ENCODE measurements at regions not wholly inside any gene's neighbourhood (a gene's known extent, or its start where the extent isn't known, plus 50 kb on each side); places are given as distances from the start of the nearest gene placed in this dataset.
A peak's percentile ranks its signal among the peaks of the same experiment; 100 is the strongest.

GRCh38 chr3:152122851-152123250, 145.9 kb upstream of the MBNL1 start:
- no peak for ATAC-seq
- TF ChIP-seq PATZ1 (CRISPR knock-in tag; IDR thresholded peaks at IDR 0.05; ENCODE audit: borderline replicate concordance) (no peak), TCF4 (CRISPR knock-in tag; IDR thresholded peaks at IDR 0.05; ENCODE audit: borderline replicate concordance) (no peak), GLIS3 (CRISPR knock-in tag; IDR thresholded peaks at IDR 0.05) (no peak), ESRRG (CRISPR knock-in tag; IDR thresholded peaks at IDR 0.05) (no peak), CREB5 (CRISPR knock-in tag; IDR thresholded peaks at IDR 0.05; ENCODE audit: low read depth) (no peak)

- no peak for TF ChIP-seq RARB (CRISPR knock-in tag; IDR thresholded peaks at IDR 0.05)
- TF ChIP-seq ARNTL (CRISPR knock-in tag; IDR thresholded peaks at IDR 0.05; ENCODE audit: borderline replicate concordance, low read depth): no peak
- no peak for TF ChIP-seq OSR1 (CRISPR knock-in tag; IDR thresholded peaks at IDR 0.05)
- no peak for TF ChIP-seq TSHZ2 (CRISPR knock-in tag; IDR thresholded peaks at IDR 0.05)
- TF ChIP-seq ZNF8 (CRISPR knock-in tag; IDR thresholded peaks at IDR 0.05): no peak
- no peak for TF ChIP-seq ZC3H10 (CRISPR knock-in tag; IDR thresholded peaks at IDR 0.05)
- no peak for TF ChIP-seq TCF4 (CRISPR knock-in tag; IDR thresholded peaks at IDR 0.05; ENCODE audit: borderline replicate concordance)
- TF ChIP-seq TOX (CRISPR knock-in tag; IDR thresholded peaks at IDR 0.05; ENCODE audit: borderline replicate concordance): no peak
- ATAC-seq: peak; percentile 27; the same call in 1 of the 3 replicates
These were observed 145.3 kb upstream of the MBNL1 start for GRCh38 chr3:152123457-152123856.

GRCh38 chr3:152126260-152126659, 142.5 kb upstream of the MBNL1 start:
- ATAC-seq: peak; percentile 61
- TF ChIP-seq CREB5 (CRISPR knock-in tag; IDR thresholded peaks at IDR 0.05; ENCODE audit: low read depth) (no peak), ESRRG (CRISPR knock-in tag; IDR thresholded peaks at IDR 0.05) (no peak), BACH2 (CRISPR knock-in tag; IDR thresholded peaks at IDR 0.05; ENCODE audit: borderline replicate concordance) (no peak), TOX (CRISPR knock-in tag; IDR thresholded peaks at IDR 0.05; ENCODE audit: borderline replicate concordance) (no peak), POU6F1 (CRISPR knock-in tag; IDR thresholded peaks at IDR 0.05; ENCODE audit: borderline replicate concordance, low read depth) (no peak)

GRCh38 chr3:152127058-152127457, 141.7 kb upstream of the MBNL1 start:
- no peak for ATAC-seq
- TF ChIP-seq ESRRG (CRISPR knock-in tag; IDR thresholded peaks at IDR 0.05) (no peak), CSRNP3 (CRISPR knock-in tag; IDR thresholded peaks at IDR 0.05) (no peak), TCF4 (CRISPR knock-in tag; IDR thresholded peaks at IDR 0.05; ENCODE audit: borderline replicate concordance) (no peak), OSR1 (CRISPR knock-in tag; IDR thresholded peaks at IDR 0.05) (no peak)
